Endothelial cell of hepatic sinusoid (primary cell): ENCODE measurements at regions not wholly inside any gene's neighbourhood (a gene's known extent, or its start where the extent isn't known, plus 50 kb on each side); places are given as distances from the start of the nearest gene placed in this dataset.
"Not testable (repeated sequence)": the region's sequence is repeated elsewhere in the genome, so short reads cannot be mapped to it uniquely, and the experiment has no call there.

ENCODE experiments used
- in situ Hi-C: cut with HindIII; loops from 2 replicates; pipeline ENCODE4 v1.10.0; 2017; ENCODE audit warnings: low sequenced_read_pairs

GRCh38 chr6:165854061-165854862, 191.2 kb upstream of the PDE10A start:
- in situ Hi-C loops, result no loop called here

- in situ Hi-C loops, result no loop called here
These were observed 189.6 kb upstream of the PDE10A start for GRCh38 chr6:165852676-165853075.

GRCh38 chr6:165850434-165851019, 187.5 kb upstream of the PDE10A start:
- in situ Hi-C loops, result no loop called here

GRCh38 chr6:165849534-165850430, 186.7 kb upstream of the PDE10A start:
- in situ Hi-C loops, result no loop called here

GRCh38 chr6:165848086-165848426, 185.0 kb upstream of the PDE10A start:
- in situ Hi-C loops, result no loop called here

- in situ Hi-C loops, result no loop called here
These were observed 184.5 kb upstream of the PDE10A start for GRCh38 chr6:165847407-165848085.

GRCh38 chr6:165846123-165846966, 183.3 kb upstream of the PDE10A start:
- in situ Hi-C loops, result no loop called here

- in situ Hi-C loops, result no loop called here
These were observed 182.5 kb upstream of the PDE10A start for GRCh38 chr6:165845493-165845892.

GRCh38 chr6:165844801-165845364, 181.8 kb upstream of the PDE10A start:
- in situ Hi-C loops, result no loop called here

- in situ Hi-C loops, result no loop called here
These were observed 181.2 kb upstream of the PDE10A start for GRCh38 chr6:165844232-165844631.

GRCh38 chr6:165843568-165844113, 180.6 kb upstream of the PDE10A start:
- in situ Hi-C loops, result no loop called here

GRCh38 chr6:165843121-165843520, 180.1 kb upstream of the PDE10A start:
- in situ Hi-C loops, result no loop called here

- in situ Hi-C loops, result no loop called here
These were observed 179.4 kb upstream of the PDE10A start for GRCh38 chr6:165842281-165842936.

- in situ Hi-C loops, result no loop called here
These were observed 178.1 kb upstream of the PDE10A start for GRCh38 chr6:165841153-165841558.

- in situ Hi-C loops, result no loop called here
These were observed 175.1 kb upstream of the PDE10A start for GRCh38 chr6:165837948-165838745.

- in situ Hi-C loops, result not testable (repeated sequence)
These were observed 173.6 kb upstream of the PDE10A start for GRCh38 chr6:165836648-165837047.

GRCh38 chr6:165835410-165835851, 172.4 kb upstream of the PDE10A start:
- in situ Hi-C loops, result no loop called here

GRCh38 chr6:165834613-165835259, 171.7 kb upstream of the PDE10A start:
- in situ Hi-C loops, result no loop called here
